Tibial nerve (tissue), 4 donors: ENCODE measurements at regions not wholly inside any gene's neighbourhood (a gene's known extent, or its start where the extent isn't known, plus 50 kb on each side); places are given as distances from the start of the nearest gene placed in this dataset.

Experiments
- CTCF ChIP-seq, 5 experiments: fragments of 200-600 bp in 3 of 5; fragments of 450-650 bp in 2 of 5; sonication (generic) in 3 of 5; IDR thresholded peaks; one replicate each; pipeline ENCODE4 v1.5.1; 2016 to 2019; ENCODE audit warnings: antibody characterized with exemption in 5 of 5, mild to moderate bottlenecking in 3 of 5, moderate library complexity in 2 of 5
- EP300 ChIP-seq, 2 donors: sonication (generic); formaldehyde crosslinking; IDR thresholded peaks; one replicate each; pipeline ENCODE4 v1.6.1; 2017; ENCODE audit warnings: antibody characterized with exemption in 2 of 2, mild to moderate bottlenecking in 1 of 2
- POLR2A ChIP-seq, 2 donors: fragments of 450-650 bp; IDR thresholded peaks; one replicate each; pipeline ENCODE4 v1.6.1; 2017; ENCODE audit warnings: antibody characterized with exemption in 2 of 2, mild to moderate bottlenecking in 2 of 2, moderate library complexity in 2 of 2

GRCh38 chr4:182973941-182974340 is 56.8 kb upstream of the DCTD start:
- no peak for TF ChIP-seq POLR2A (IDR thresholded peaks at IDR 0.05)
- no peak for TF ChIP-seq CTCF (IDR thresholded peaks at IDR 0.05)
- no peak for TF ChIP-seq EP300 (IDR thresholded peaks at IDR 0.05)
